Activated effector memory CD4-positive, alpha-beta T cell treated with anti-CD3 and anti-CD28 coated beads, Interleukin-2, amount 50 U/mL, for 16 hours (primary cell): ENCODE measurements at regions not wholly inside any gene's neighbourhood (a gene's known extent, or its start where the extent isn't known, plus 50 kb on each side); places are given as distances from the start of the nearest gene placed in this dataset.
"Not testable (repeated sequence)": the region's sequence is repeated elsewhere in the genome, so short reads cannot be mapped to it uniquely, and the experiment has no call there.

Experiments
- DNase-seq: peaks from one replicate; pipeline ENCODE4 v3.0.0-alpha.2; 2020

- no peak for DNase-seq
These were observed 126.0 kb upstream of the KCNJ6 start for GRCh38 chr21:38042246-38042645.

DNA sequence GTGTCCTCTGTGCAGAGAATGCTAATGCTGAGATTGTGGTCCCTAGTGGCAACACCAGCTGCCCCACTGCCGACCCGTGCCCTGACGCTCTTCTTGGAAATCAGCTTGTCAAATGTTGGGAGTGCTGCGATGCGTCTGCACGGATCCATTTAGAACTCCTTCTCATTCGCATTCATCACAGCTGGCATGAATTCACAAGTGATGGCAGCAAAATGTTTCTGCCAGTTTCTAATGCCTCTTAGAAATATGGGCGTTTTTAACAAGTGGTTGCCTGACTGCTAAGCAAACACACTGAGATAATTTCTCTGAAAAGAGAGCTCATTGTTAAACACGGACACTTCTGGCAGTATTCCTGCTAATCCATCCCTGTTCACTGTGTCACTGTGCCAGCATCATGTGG is 131.9 kb upstream of the KCNJ6 start:
- no peak for DNase-seq

DNA sequence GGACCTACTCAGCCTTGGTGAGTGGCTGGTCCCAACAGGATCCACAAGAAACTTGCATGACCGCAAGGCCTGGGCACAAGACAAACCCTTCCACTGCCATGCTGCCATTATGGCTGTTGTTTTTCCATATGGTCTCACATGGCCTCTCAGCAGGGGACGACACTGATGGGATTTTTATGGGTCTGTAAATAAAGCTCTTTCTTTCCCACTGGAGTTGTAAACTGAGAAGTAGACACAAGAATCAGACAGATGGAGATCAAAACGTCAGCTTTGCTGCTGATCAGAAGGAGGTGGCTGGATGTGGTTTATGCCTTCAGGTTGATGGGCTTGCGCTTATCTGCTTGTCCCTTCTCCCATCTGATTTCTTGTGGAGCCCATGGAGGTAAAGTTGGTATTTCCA is 138.1 kb upstream of the KCNJ6 start:
- DNase-seq = no peak

GRCh38 chr21:38056481-38056880 is 140.2 kb upstream of the KCNJ6 start:
- DNase-seq = no peak

DNA sequence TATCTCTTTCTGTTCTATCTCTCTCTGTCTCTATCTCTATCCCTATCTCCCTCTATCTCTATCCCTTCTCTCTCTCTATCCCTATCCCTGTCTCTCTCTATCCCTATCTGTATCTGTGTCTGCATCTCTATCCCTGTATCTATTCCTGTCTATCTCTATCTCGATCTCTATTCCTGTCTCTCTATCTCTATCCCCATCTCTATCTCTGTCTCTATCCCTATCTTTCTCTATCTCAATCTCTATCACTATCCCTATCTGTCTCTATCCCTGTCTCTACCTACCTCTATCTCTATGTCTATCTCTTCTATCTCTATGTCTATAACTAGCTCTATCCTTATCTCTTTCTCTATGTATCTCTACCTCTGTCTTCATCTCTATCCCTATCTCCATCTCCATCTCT is 141.4 kb upstream of the KCNJ6 start:
- no peak for DNase-seq

GRCh38 chr21:38060533-38060932 is 144.3 kb upstream of the KCNJ6 start:
- no peak for DNase-seq

- DNase-seq = no peak
These were observed 151.0 kb upstream of the KCNJ6 start for GRCh38 chr21:38067086-38067739.

- no peak for DNase-seq
These were observed 156.2 kb upstream of the KCNJ6 start for GRCh38 chr21:38072489-38072888.

- no peak for DNase-seq
These were observed 159.8 kb upstream of the KCNJ6 start for GRCh38 chr21:38075833-38076587.

GRCh38 chr21:38077569-38077968 is 161.3 kb upstream of the KCNJ6 start:
- no peak for DNase-seq

DNA sequence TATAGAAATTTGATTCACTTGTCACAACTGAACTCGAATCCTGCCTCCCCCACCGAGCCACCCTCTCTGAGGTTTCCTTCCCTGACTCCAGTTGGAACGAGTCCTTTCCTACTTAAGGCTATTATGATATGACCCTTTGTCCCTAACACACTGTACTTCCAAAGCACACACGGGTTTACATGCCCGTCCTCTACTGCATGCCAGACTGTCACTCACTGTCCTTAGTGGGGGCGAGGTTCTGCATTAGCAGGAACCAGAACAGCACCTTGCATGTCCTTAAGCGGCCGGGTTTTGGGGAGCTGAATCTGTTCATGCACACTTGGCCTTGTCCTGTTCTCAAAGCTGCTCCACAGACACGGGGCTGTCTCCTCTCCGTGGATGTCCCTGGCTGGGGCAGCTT is 164.6 kb upstream of the KCNJ6 start:
- DNase-seq = no peak

DNA sequence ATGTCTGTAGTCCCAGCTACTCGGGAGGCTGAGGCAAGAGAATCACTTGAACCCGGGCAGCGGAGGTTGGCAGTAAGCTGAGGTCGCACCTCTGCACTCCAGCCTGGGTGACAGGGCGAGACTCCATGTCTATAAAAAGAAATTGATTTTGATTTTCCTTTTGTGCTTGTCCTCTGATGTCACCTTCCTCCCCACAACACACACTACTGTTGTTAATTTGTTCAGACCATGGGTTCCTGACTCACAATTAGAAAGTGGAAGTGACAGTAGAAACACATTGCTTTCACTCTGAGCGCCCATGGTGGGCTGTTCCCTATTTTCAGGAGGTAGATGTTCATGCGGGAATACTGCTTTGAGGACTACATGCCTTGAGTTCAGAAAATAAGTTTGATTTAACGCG is 165.5 kb upstream of the KCNJ6 start:
- no peak for DNase-seq

GRCh38 chr21:38082936-38083485 is 166.8 kb upstream of the KCNJ6 start:
- no peak for DNase-seq

DNA sequence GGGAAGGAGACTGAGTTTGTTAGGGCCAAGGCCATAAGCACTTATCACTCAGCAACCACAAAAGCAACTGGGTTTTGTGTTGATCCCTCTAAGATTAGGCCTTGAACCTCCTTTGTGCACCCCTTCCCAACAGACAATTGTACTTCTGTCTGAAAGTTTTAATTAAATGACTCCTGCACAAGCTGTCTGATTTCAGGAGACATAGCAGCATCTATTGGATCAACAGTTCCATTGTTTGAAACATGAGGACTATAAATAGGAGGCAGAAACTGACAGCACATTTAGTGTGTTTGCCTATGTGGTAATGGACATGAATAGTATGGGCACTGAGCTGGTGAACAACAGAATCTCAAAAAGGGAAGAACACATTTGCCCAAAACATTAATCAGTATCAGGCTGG is 167.3 kb upstream of the KCNJ6 start:
- no peak for DNase-seq

DNA sequence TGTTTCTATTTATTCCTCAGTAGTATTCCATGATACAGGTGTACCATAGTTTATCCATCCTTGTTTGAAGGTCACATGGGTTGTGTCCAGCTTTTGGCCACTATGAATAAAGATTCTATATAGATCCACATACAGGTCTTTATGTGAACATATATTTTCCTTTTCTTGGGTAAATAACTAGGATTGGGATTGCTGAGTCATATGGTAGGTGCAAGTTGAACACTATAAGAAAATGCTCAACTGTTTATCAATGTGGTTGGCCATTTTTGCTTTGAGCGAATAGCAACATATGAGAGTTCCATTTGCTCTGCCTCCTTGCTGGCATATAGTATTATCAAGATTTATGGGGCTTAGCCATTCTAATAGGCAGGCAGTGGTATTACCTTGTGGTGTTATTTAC is 170.2 kb upstream of the KCNJ15 start:
- DNase-seq = no peak

GRCh38 chr21:38088916-38089762 is 167.7 kb upstream of the KCNJ15 start:
- DNase-seq = no peak

GRCh38 chr21:38089763-38090046 is 167.1 kb upstream of the KCNJ15 start:
- no peak for DNase-seq

GRCh38 chr21:38091061-38091460 is 165.7 kb upstream of the KCNJ15 start:
- DNase-seq = not testable (repeated sequence)

GRCh38 chr21:38092051-38092450 is 164.7 kb upstream of the KCNJ15 start:
- no peak for DNase-seq

GRCh38 chr21:38095220-38095619 is 161.6 kb upstream of the KCNJ15 start:
- no peak for DNase-seq

- no peak for DNase-seq
These were observed 159.0 kb upstream of the KCNJ15 start for GRCh38 chr21:38097789-38098188.

DNA sequence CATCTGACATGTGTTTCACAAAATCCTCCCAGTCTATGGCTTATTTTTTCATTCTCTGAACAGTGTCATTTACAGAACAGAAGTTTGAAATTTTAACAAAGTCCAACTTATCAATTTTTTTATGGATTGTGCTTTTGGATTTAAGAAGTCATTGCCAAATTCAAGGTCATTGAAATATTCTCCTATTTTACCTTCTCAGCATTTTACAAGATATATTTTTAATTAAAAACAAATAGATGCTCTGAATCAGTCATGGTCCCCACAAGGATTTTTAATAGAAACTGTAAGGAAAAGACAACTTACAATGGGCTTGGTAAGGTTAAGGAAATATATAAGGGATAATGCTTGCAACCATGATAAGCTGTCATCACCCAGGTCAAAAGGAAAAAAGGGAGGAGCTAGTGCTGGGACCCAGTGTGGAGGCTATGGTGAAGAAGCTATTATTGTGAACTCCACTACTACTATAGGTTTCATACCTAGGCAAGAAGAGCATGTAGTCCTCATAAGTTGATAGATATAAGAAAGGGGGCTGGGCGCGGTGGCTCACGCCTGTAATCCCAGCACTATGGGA is 144.5 kb upstream of the KCNJ15 start:
- DNase-seq = no peak

DNA sequence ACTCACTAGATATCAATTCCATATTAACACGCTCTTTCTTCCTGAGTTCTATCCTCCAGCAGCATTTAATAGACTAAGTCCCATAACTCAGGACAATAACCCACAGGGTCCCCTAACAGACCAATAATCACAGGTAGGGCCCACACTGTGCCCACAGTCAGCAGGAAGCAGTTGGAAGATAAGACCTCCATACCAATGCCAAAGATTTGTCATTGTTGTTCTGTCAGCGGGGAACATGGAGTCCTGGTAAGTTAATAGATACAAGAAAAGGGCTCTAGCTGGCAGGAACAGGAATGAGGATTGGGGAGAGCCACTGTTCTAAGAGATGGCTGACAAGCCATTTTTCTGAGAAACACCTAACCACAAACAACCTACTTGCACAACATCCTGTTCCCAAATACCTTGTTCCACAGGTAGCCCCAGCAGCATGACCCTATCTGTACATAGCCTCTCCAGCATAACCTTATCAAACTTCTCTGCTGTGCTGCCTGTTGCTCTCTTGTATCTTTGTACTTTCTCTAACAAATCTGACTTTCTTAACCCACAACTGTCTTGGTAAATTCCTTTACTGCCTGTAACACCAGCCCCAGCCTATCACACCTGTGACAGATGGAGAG is 142.0 kb upstream of the KCNJ15 start:
- DNase-seq = no peak
